Astrocyte of the spinal cord (primary cell): ENCODE measurements at regions not wholly inside any gene's neighbourhood (a gene's known extent, or its start where the extent isn't known, plus 50 kb on each side); places are given as distances from the start of the nearest gene placed in this dataset.

Experiments
- DNase-seq: peaks from one replicate; pipeline ENCODE4 v3.0.0; 2011; ENCODE audit warnings: low read depth, low spot score
- H3K4me3 ChIP-seq: 2 replicates; pipeline ENCODE4 v1.5.1; 2011; ENCODE audit warnings: low read depth, mild to moderate bottlenecking, low read length, moderate library complexity
- CTCF ChIP-seq: IDR thresholded peaks from 2 replicates; pipeline ENCODE4 v1.5.1; 2012; ENCODE audit warnings: low read depth, mild to moderate bottlenecking, low read length, inconsistent platforms
- in situ Hi-C: cut with HindIII; loops from 2 replicates; pipeline ENCODE4 v1.10.0; 2017; ENCODE audit warnings: low sequenced_read_pairs

- no peak for TF ChIP-seq CTCF
- in situ Hi-C loops: no loop called here
- DNase-seq: no peak
Observed at GRCh38 chr1:118326960-118327629, 142.1 kb upstream of the SPAG17 start.

GRCh38 chr1:118325550-118326225, 140.7 kb upstream of the SPAG17 start:
- DNase-seq: no peak
- no peak overlapping the region for H3K4me3 ChIP-seq
- TF ChIP-seq CTCF: no peak
- in situ Hi-C loops: no loop called here

More at GRCh38 chr1:118326960-118327629, 142.1 kb upstream of the SPAG17 start:
- no peak overlapping the region for H3K4me3 ChIP-seq

- no peak overlapping the region for H3K4me3 ChIP-seq
- no peak for DNase-seq
- in situ Hi-C loops: no loop called here
- TF ChIP-seq CTCF: no peak
Observed at GRCh38 chr1:118323246-118323645, 138.2 kb upstream of the SPAG17 start.

GRCh38 chr1:118322331-118322730, 137.3 kb upstream of the SPAG17 start:
- TF ChIP-seq CTCF: no peak
- in situ Hi-C loops: no loop called here
- DNase-seq: no peak
- no peak overlapping the region for H3K4me3 ChIP-seq

DNA sequence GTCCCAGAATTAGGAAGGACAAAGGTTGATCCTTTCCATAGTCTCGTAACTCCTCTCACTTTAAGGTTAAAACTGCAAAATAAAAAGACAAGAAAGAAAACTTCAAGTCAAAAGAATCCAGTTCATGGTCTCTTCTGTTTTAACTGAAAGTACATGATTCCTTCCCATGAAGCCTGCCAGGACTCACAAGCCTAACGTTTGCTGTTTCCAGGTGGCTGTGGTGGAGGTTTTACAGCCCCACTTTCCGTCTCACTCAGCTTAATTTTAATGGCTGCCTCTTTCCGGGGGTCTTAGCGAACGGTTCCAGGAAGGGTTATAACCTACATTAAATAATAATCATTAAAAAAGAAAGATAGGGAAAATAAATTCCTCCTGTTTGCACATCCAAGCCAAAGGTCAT, 136.8 kb upstream of the SPAG17 start:
- no peak overlapping the region for H3K4me3 ChIP-seq
- in situ Hi-C loops: no loop called here
- no peak for DNase-seq

More for the DNA sequence above, 136.8 kb upstream of the SPAG17 start:
- TF ChIP-seq CTCF: no peak
